Thyroid gland (tissue), 4 donors: ENCODE measurements at regions not wholly inside any gene's neighbourhood (a gene's known extent, or its start where the extent isn't known, plus 50 kb on each side); places are given as distances from the start of the nearest gene placed in this dataset.

Source experiments
- POLR2A ChIP-seq, 2 donors: fragments of 450-650 bp; IDR thresholded peaks; one replicate each; pipeline ENCODE4 v1.6.1; 2017; ENCODE audit warnings: antibody characterized with exemption in 2 of 2, mild to moderate bottlenecking in 2 of 2, moderate library complexity in 1 of 2
- TF ChIP-seq, protein P1 (sequence below), 6 experiments: fragments of 200-600 bp in 3 of 6; fragments of 450-650 bp in 3 of 6; sonication (generic) in 3 of 6; IDR thresholded peaks; one replicate each; pipeline ENCODE4 v1.5.1; 2016 to 2019; ENCODE audit warnings: antibody characterized with exemption in 6 of 6, mild to moderate bottlenecking in 2 of 6, inconsistent platforms in 1 of 6, moderate library complexity in 1 of 6

DNA sequence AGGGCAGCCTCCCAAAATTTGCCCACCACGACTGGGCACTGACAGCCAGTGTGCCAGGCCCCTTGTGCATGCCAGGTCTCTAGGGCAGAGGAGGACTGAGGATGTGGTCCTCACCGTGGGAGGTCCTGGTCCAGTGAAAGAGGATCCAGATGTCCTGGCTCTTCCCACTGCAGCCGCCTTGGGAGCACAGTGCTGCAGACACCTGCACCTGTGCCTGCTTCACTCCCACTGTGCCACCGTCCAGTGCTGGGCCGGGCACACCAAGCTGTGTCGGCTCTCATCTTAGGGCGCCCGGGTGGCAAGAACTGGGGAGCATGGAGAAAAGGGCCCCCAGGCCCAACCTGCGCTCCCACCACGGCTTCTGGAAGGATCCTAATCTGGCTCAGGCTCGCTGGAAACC, 1147.1 kb downstream of the BRD1 start:
- TF ChIP-seq, protein P1, sequence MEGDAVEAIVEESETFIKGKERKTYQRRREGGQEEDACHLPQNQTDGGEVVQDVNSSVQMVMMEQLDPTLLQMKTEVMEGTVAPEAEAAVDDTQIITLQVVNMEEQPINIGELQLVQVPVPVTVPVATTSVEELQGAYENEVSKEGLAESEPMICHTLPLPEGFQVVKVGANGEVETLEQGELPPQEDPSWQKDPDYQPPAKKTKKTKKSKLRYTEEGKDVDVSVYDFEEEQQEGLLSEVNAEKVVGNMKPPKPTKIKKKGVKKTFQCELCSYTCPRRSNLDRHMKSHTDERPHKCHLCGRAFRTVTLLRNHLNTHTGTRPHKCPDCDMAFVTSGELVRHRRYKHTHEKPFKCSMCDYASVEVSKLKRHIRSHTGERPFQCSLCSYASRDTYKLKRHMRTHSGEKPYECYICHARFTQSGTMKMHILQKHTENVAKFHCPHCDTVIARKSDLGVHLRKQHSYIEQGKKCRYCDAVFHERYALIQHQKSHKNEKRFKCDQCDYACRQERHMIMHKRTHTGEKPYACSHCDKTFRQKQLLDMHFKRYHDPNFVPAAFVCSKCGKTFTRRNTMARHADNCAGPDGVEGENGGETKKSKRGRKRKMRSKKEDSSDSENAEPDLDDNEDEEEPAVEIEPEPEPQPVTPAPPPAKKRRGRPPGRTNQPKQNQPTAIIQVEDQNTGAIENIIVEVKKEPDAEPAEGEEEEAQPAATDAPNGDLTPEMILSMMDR (IDR thresholded peaks at IDR 0.05) = no peak
- TF ChIP-seq POLR2A (IDR thresholded peaks at IDR 0.05) = no peak
